NCI-H82 treated with DMSO at 0.1 percent for 48 hours (cell line): ENCODE measurements at regions not wholly inside any gene's neighbourhood (a gene's known extent, or its start where the extent isn't known, plus 50 kb on each side); places are given as distances from the start of the nearest gene placed in this dataset.

Experiments
- DNase-seq: peaks from one replicate; lab custom pipeline; 2025; ENCODE audit not compliant: unreplicated experiment; lab: John Stamatoyannopoulos, UW

GRCh38 chr18:26703170-26703930 lies 155.0 kb upstream of the KCTD1 start:
- DNase-seq = no peak

GRCh38 chr18:26702086-26702485 lies 153.7 kb upstream of the KCTD1 start:
- DNase-seq = no peak

- no peak for DNase-seq
These were observed 152.4 kb upstream of the KCTD1 start for GRCh38 chr18:26700728-26701127.

- DNase-seq = no peak
These were observed 151.8 kb upstream of the KCTD1 start for GRCh38 chr18:26700201-26700600.

GRCh38 chr18:26697186-26697884 lies 149.0 kb upstream of the KCTD1 start:
- no peak for DNase-seq

- no peak for DNase-seq
These were observed 148.4 kb upstream of the KCTD1 start for GRCh38 chr18:26696786-26697185.

- DNase-seq = no peak
These were observed 148.0 kb upstream of the KCTD1 start for GRCh38 chr18:26696308-26696707.

- no peak for DNase-seq
These were observed 141.0 kb upstream of the KCTD1 start for GRCh38 chr18:26689226-26689879.

GRCh38 chr18:26686532-26686931 lies 138.2 kb upstream of the KCTD1 start:
- DNase-seq = no peak

- DNase-seq = no peak
These were observed 137.2 kb upstream of the KCTD1 start for GRCh38 chr18:26685438-26686157.

- DNase-seq = no peak
These were observed 129.6 kb upstream of the KCTD1 start for GRCh38 chr18:26677957-26678356.

- DNase-seq = no peak
These were observed 118.7 kb upstream of the KCTD1 start for GRCh38 chr18:26667046-26667445.

GRCh38 chr18:26662996-26663395 lies 114.6 kb upstream of the KCTD1 start:
- DNase-seq = no peak

- DNase-seq = peak; percentile 40
These were observed 109.6 kb upstream of the KCTD1 start for GRCh38 chr18:26657631-26658581.

- DNase-seq = peak; percentile 54
These were observed 108.7 kb upstream of the KCTD1 start for GRCh38 chr18:26656944-26657536.

GRCh38 chr18:26656431-26656943 lies 108.1 kb upstream of the KCTD1 start:
- DNase-seq = no peak

- peak; percentile 68 for DNase-seq
These were observed 107.4 kb upstream of the KCTD1 start for GRCh38 chr18:26655525-26656430.

GRCh38 chr18:26654616-26655524 lies 106.5 kb upstream of the KCTD1 start:
- no peak for DNase-seq
